GM21360 (cell line): ENCODE measurements at regions not wholly inside any gene's neighbourhood (a gene's known extent, or its start where the extent isn't known, plus 50 kb on each side); places are given as distances from the start of the nearest gene placed in this dataset.

Experiments used
- ATAC-seq: cut with Tn5 transposase; IDR thresholded peaks from one replicate; pipeline ENCODE4 v1.9.1; 2021; ENCODE audit warnings: mild to moderate bottlenecking, moderate library complexity; ENCODE audit not compliant: unreplicated experiment

GRCh38 chr1:56395776-56396175 is 183.6 kb downstream of the PLPP3 start:
- no peak for ATAC-seq

- no peak for ATAC-seq
Measured at GRCh38 chr1:56394298-56394697, 185.1 kb downstream of the PLPP3 start.

- no peak for ATAC-seq
Measured at GRCh38 chr1:56390934-56391731, 188.2 kb downstream of the PLPP3 start.

DNA sequence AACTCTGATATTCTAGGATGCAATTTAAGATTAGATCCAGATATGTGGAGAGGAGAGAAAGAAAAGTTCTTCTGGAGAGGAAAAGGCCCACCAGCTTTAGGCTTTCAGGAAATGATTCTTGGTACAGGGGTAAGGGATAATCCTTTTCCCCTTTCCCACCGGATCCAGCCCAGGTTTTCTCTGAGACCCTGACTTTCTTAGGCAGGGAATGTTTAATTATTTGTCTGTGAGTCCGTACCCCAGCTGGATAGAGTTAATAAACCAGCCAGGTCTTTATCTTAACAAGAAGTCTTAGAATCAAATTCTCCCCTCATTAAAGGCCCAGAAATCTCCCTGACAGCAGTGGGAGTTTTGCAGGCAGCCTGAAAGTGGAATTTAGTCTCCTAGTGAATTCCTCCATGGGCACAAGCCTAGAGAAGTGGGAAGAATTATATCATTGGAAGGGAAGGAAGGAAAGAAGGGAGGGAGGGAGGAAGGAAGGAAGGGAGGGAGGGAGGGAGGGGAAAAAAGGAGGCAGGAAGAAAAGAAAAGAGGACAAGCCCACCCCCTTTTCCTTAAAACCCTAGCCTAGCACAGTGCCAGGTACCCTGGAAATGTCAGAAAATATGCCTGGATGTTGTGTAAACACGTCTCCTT is 189.0 kb downstream of the PLPP3 start:
- ATAC-seq: no peak

GRCh38 chr1:56389813-56390212 is 189.6 kb downstream of the PLPP3 start:
- no peak for ATAC-seq

- ATAC-seq: no peak
Measured at GRCh38 chr1:56387071-56387740, 192.2 kb downstream of the PLPP3 start.

DNA sequence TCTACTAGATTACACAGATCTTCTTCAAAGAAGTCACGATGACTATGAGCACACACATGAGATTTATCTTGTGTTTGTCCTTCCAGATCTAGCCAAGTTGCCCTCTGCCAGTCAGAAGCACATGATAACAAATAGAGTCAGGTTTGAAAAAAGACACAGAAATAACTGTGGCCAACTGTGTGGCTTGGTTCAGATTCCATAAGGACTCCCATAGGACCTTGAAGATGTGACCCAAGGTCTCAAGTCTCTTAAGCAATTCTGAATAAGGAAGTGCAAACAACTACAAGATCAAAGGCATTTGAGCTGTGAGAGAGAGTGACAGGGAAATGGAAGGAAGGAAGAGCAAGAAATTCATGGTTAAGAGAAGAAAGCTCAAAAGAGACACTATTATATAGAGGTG is 194.0 kb downstream of the PLPP3 start:
- no peak for ATAC-seq

DNA sequence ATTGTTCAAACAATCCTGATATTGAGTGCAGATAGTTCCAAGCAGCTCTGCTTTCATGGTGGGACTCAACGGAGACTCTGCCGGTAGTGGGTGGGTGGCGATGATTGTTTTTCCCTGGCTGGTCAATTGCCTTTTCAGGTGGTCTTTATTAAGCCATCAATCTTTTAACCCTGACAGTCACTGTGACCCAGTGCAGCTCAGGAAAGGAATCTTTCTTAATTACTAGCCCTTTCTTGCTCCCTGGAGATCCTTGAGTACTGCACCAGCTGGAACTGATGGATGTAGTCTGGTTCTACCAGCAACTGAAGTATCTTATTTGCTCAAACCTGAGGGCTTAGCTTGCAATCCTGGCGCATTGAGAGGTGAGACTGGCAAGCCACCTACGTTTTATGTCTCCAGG is 196.4 kb downstream of the PLPP3 start:
- ATAC-seq: no peak

GRCh38 chr1:56380531-56380930 is 198.8 kb downstream of the PLPP3 start:
- no peak for ATAC-seq

DNA sequence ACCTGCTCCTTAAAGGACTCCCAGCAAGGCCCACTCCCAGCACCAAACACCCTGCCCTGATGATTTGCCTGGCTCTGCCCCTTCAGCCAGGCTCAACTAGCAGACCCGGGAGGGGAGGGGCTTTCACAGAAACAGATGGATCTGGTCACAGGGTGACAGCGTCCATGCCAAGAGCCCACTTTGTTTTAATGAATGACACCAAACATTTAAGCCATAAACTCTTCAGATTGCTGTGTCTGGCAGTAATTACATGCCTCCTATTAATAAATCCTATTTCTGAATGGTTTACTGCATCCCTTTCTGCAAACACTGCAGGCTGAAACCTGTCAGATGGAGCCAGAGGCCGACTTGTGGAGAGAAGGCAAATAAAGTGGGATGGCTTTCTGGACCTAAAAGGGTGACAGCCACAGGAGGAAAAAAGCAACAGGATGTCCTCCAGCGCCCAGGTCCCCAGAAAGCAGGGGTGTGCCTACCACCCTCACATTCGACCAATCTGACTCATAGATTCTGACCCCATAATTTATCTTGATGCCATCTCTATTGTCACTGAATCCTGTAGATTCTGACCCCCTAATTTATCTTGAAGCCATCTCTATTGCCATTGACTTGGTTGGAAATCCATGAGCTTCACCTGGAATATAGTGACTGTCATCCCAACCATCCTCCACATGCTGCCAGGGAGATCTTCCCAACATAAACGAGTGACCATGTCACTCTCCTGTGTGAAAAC is 200.9 kb downstream of the PLPP3 start:
- no peak for ATAC-seq

- ATAC-seq: no peak
Measured at GRCh38 chr1:56377431-56377830, 201.9 kb downstream of the PLPP3 start.

DNA sequence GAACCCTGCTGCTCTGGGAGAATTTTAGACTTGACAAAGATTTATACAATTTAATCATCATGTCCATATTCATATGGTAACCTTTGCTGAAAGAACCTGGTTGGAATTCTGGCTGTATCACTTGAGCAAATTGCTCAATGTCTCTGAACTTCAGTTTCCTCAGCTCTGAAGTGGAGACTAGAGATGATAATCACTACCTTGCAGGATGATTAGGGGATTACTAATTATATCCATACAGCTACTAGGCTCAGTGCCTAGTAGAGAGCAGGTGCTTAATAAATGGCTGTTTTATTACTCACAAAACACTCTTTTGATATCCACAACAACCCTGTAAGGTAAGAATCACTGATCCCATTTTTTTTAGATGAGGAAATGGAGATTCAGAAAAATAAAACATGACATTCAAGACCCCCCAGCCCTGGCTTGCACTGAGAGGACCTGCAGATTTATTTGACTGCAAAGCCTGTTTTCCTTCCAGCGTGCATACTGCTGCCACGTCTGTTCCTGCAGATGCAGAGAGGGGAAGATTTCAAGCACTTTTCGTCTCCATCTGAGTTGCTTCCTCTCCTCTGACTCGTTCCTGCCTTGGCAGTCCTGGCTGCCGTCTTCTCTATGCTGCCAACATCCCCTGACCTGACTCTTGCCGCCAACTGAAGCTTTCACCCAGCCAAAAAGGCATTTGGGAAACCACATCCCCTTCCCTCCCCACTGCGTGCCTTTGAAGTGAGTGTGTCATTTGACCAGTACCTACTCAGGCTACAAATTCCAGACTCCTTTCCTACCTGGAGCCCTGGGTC is 203.0 kb downstream of the PLPP3 start:
- ATAC-seq: no peak

GRCh38 chr1:56375326-56375804 is 204.0 kb downstream of the PLPP3 start:
- no peak for ATAC-seq

GRCh38 chr1:56374026-56374974 is 205.1 kb downstream of the PLPP3 start:
- no peak for ATAC-seq

DNA sequence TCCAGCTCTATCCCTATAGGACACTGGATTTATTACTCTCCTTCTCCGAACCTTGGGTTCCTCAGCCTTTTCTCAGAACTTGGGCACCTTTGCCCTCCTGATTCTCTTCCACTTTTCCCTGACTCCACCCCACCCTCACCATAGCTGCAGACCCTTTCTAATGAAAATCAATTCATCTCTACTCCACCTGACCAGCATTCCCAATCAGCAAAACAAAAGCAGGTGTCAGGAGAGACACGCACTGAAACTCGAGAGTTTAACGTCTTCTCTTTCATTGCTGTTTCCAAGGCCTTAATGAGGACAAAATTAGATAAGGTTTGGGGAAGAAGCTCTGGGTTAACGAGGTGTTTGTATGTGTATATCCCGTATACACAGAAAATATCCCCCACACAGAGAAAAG is 208.8 kb downstream of the PLPP3 start:
- ATAC-seq: no peak

DNA sequence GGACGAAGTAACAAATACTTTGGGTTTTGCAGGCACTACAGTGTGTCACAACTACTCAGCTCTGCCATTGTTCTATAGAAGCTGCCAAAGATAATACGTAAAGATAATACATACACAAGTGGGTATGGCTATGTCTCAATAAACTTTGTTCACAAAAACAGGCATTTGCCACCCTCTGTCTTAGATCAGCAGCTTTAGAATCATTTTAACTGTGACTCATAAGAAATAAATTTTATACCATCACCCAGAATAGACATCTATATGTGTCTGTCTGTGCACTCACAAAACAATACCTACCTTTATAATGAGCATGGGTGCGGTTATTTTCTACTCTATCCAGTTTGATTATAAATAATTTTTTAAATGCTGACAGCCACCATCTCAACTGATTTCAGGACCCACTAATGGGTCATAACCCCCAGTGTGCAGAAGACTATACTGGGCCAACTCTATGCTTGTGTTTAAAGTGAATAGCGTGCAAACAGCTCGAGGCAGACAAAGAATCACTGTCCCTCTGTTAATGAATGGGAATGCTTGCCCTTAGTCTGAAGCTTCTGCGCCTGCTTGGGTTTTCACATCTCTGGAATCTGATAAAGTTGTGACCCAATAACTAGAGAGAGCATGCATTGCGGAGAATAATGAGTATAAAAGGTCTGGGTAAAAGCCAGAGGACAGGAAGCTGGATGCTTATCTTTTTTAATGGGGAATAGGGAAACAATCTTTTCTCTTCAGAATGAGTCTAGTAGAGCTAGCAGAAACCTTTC is 216.2 kb downstream of the PLPP3 start:
- no peak for ATAC-seq

DNA sequence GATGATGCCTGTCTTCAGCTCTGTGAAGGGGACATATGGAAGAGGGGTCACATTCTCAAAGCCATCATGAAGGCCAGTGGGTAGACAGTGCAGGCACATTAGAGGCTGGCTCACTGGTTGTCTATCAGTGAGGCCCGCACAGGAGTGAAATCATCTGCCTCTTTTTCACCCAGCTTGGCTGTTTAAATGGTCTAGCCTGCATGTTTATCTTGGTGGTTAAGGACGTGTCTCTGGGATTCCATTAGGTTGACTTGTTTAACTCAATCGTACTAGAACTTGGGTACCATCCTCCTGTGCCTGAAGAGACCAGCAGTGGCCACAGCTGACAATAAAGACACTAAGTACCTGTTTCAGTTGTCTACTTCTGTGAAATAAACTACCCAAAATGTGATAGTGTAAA is 219.3 kb downstream of the PLPP3 start:
- ATAC-seq: no peak

- ATAC-seq: no peak
Measured at GRCh38 chr1:56359056-56359455, 220.3 kb downstream of the PLPP3 start.
